ENCODE measurements at regions not wholly inside any gene's neighbourhood (a gene's known extent, or its start where the extent isn't known, plus 50 kb on each side); places are given as distances from the start of the nearest gene placed in this dataset.

DNA sequence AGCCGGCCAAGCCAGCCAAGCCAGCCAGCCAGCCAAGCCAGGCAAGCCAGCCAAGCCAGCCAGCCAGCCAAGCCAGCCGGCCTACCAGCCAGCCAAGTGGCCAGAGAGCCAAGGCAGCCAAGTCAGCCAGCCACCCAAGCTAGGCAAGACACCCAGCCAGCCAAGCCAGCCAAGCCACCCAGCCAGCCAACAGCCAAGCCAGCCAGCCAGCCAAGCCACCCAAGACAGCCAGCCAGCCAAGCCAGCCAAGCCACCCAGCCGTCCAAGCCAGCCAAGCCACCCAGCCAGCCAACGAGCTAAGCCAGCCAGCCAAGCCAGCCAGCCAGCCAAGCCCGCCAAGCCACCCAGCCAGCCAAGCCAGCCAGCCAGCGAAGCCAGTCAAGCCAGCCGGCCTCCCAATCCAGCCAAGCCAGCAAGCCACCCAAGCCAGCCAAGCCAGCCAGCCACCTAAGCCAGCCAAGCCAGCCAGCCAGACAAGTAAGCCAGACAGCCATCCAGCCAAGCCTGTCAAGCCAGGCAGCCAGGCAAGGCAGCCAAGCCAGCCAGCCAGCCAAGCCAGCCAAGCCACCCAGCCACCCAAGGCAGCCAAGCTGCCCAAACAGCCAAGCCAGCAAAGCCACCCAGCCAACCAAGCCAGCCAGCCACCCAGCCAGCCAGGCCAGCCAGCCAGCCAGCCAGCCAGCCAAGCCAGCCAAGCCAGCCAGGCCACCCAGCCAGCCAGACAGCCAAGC, 200.5 kb downstream of the GOLGA6L6 start:
- Histone ChIP-seq H2BK120ac (replicated peaks; ENCODE audit: low read depth, low read length) (no peak overlapping the region), H3K56ac (replicated peaks; ENCODE audit: insufficient read length, low read depth, low read length) (no peak overlapping the region), H2BK5ac (ENCODE audit: low read depth, low read length) (no peak overlapping the region), H3K23me2 (ENCODE audit: low read depth, low read length) (peaks cover 2% of the 10 kb centered on the region; the same call in 1 of the 2 replicates), H2BK12ac (ENCODE audit: low read depth, low read length) (no peak overlapping the region), H3K79me2 (ENCODE audit: control insufficient read depth in 1 of 2, insufficient read depth in 2 of 2, low read length in 2 of 2) (no peaks in the 10 kb centered on the region), H3K4me2 (ENCODE audit: insufficient read depth in 1 of 2, low read depth in 2 of 2, low read length in 2 of 2) (no peak overlapping the region), H4K5ac (ENCODE audit: insufficient read length, low read depth, low read length) (no peak overlapping the region), H3K36me3 (ENCODE audit: control insufficient read depth in 2 of 4, insufficient read depth in 4 of 4, low read length in 3 of 4) (peaks cover 0 to 3% (median 0%) of the 10 kb centered on the region in 4 experiments; a peak in 1 of 8 replicates), H2BK15ac (ENCODE audit: low read length) (no peak overlapping the region), H3K4ac (replicated peaks; ENCODE audit: insufficient read length, low read depth, low read length) (no peak overlapping the region), H4K91ac (replicated peaks; ENCODE audit: insufficient read length, low read length) (no peak overlapping the region), H3K18ac (ENCODE audit: extremely low read depth, low read length) (no peak overlapping the region), H2AK5ac (ENCODE audit: low read depth, low read length) (no peak overlapping the region), H3K9ac (replicated peaks in 1 of 4; ENCODE audit: extremely low read depth in 1 of 4, low read depth in 3 of 4, low read length in 3 of 4) (no peak overlapping the region), H3K27ac (ENCODE audit: low read depth, low read length) (no peak overlapping the region), H4K8ac (ENCODE audit: extremely low read depth, insufficient read depth, low read length) (no peak overlapping the region), H3K14ac (ENCODE audit: insufficient read length) (no peak overlapping the region), H3K9me3 (ENCODE audit: insufficient read depth in 2 of 2, low read depth in 1 of 2, low read length in 1 of 2) (peaks cover 32 to 82% of the 10 kb centered on the region in 2 experiments), H4K20me1 (replicated peaks in 1 of 2; ENCODE audit: control insufficient read depth in 1 of 2, insufficient read depth in 2 of 2, low read length in 2 of 2) (no peaks in the 10 kb centered on the region), H3K23ac (ENCODE audit: insufficient read length) (no peak overlapping the region), H3K4me1 (replicated peaks in 1 of 4; ENCODE audit: control insufficient read depth in 3 of 4, insufficient read depth in 4 of 4, low read length in 3 of 4) (no peaks in the 10 kb centered on the region), H2BK20ac (ENCODE audit: low read length) (no peak overlapping the region), H3K27me3 (replicated peaks in 1 of 4; ENCODE audit: control insufficient read depth in 3 of 4, extremely low read depth in 1 of 4, insufficient read depth in 3 of 4, low read length in 3 of 4) (no peaks in the 10 kb centered on the region), H3K4me3 (ENCODE audit: extremely low read depth in 1 of 4, insufficient read depth in 2 of 4, low read depth in 3 of 4, low read length in 4 of 4) (no peak overlapping the region), H2AFZ (ENCODE audit: low read length) (no peak overlapping the region), H3K79me1 (ENCODE audit: low read depth, low read length) (no peaks in the 10 kb centered on the region)
- 83% methylated on average over 7 of the region's 7 CpGs; no CpG with 5 or more reads in 1 of the 2 experiments for WGBS, 2 experiments (ENCODE audit: extremely low coverage in 1 of 2, insufficient coverage in 1 of 2, insufficient read length in 1 of 2, insufficient replicate concordance in 2 of 2, low coverage in 1 of 2, low lambda C conversion rate in 2 of 2, missing lambda C conversion rate in 1 of 2)
- DNase-seq (ENCODE audit: low read depth in 1 of 2, low spot score in 2 of 2): no peak
- ChIA-PET POLR2A (ENCODE audit: partially characterized antibody) (no interaction called here), CTCF (ENCODE audit: partially characterized antibody) (no interaction called here)
- no peak for FAIRE-seq
- TF ChIP-seq CHD1 (IDR thresholded peaks at IDR 0.05; ENCODE audit: low read depth, low read length) (no peak), TCF12 (IDR thresholded peaks at IDR 0.05; ENCODE audit: low read depth, low read length) (no peak), SP2 (IDR thresholded peaks at IDR 0.05; ENCODE audit: low read length) (no peak), BRCA1 (IDR thresholded peaks at IDR 0.05; ENCODE audit: low read depth, low read length) (no peak), EZH2 (IDR thresholded peaks at IDR 0.05; ENCODE audit: low read depth, low read length, severe bottlenecking) (no peak)
